ENCODE measurements at regions not wholly inside any gene's neighbourhood (a gene's known extent, or its start where the extent isn't known, plus 50 kb on each side); places are given as distances from the start of the nearest gene placed in this dataset.

DNA sequence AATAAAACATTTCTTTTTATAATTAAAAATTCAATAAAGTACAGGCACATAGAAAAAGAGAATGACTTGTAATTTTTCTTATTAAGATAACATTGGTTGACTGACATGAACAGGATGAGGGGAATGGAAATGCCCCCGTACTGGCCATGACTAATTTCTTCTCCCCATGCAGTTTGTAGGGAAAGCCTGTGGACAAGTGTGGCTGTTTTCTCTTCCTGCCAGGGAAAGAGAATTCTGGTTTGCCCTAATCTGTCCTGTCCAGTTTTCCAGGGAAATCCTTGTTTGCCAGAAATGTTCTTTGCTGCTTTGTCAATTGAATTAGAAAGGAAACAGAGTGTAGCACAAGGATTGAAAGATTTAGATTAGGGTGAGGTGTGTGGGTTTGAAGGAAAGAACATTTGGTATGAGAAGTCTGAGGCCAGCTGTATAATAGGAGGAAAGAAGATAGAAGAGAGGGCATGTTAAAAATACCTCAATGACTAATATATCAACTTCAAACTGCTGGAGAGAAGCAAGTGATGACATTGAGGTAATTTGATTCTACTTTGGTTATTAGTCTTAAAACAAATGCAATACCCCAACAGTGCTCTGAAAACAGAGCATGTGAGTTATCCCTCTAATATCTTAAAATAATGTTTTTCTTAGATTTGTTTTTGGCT is 593.9 kb upstream of the ZNF804A start:
- Histone ChIP-seq H3K4me3 (no peak overlapping the region), H3K9me1 (ENCODE audit: control insufficient read depth, insufficient read depth, low read length) (no peaks in the 10 kb centered on the region), H3K4me2 (ENCODE audit: insufficient read depth, low read length) (no peak overlapping the region), H2AFZ (ENCODE audit: low read depth, low read length) (no peak overlapping the region), H3K27me3 (ENCODE audit: control insufficient read depth in 2 of 2, insufficient read depth in 2 of 2, low read length in 2 of 2) (no peaks in the 10 kb centered on the region), H3K27ac (ENCODE audit: extremely low read depth, low read depth, low read length) (no peak overlapping the region), H3K9ac (ENCODE audit: insufficient read depth in 1 of 2, low read depth in 2 of 2, low read length in 2 of 2) (no peak overlapping the region), H3K9me3 (replicated peaks; ENCODE audit: control insufficient read depth, insufficient read depth, low read depth, low read length) (no peaks in the 10 kb centered on the region), H3K36me3 (ENCODE audit: control insufficient read depth, insufficient read depth, low read length) (no peaks in the 10 kb centered on the region), H3K4me1 (replicated peaks in 1 of 2; ENCODE audit: control insufficient read depth in 2 of 2, insufficient read depth in 2 of 2, low read length in 2 of 2) (no peaks in the 10 kb centered on the region), H3K79me2 (ENCODE audit: control insufficient read depth, insufficient read depth, low read length) (no peaks in the 10 kb centered on the region), H4K20me1 (replicated peaks; ENCODE audit: control insufficient read depth, insufficient read depth, low read length) (no peaks in the 10 kb centered on the region)
- BruUV-seq (replicated peaks) = no TSS peak
- ChIA-PET POLR2A (no interaction called here), CTCF (ENCODE audit: low intra/inter-chr PET ratio) (no interaction called here)
- WGBS (ENCODE audit: insufficient coverage, low coverage, missing lambda C conversion rate) = 0% methylated on average over 1 of the region's 1 CpG
- in situ Hi-C loops (cut with MboI) (no loop called here), intact Hi-C loops (cut with micrococcal nuclease) (no loop called here)
- DNase-seq (ENCODE audit: extremely low read depth in 1 of 4, low spot score in 3 of 4) = no peak
- FAIRE-seq = no peak
- no peak for ATAC-seq
- TF ChIP-seq, protein P1, sequence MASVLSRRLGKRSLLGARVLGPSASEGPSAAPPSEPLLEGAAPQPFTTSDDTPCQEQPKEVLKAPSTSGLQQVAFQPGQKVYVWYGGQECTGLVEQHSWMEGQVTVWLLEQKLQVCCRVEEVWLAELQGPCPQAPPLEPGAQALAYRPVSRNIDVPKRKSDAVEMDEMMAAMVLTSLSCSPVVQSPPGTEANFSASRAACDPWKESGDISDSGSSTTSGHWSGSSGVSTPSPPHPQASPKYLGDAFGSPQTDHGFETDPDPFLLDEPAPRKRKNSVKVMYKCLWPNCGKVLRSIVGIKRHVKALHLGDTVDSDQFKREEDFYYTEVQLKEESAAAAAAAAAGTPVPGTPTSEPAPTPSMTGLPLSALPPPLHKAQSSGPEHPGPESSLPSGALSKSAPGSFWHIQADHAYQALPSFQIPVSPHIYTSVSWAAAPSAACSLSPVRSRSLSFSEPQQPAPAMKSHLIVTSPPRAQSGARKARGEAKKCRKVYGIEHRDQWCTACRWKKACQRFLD (CRISPR knock-in tag; IDR thresholded peaks at IDR 0.05) = no peak
- no peak for TF ChIP-seq ZKSCAN8 (CRISPR knock-in tag; IDR thresholded peaks at IDR 0.05)
- TF ChIP-seq ZFX (CRISPR knock-in tag; IDR thresholded peaks at IDR 0.05) = no peak
- TF ChIP-seq CEBPG (CRISPR knock-in tag; IDR thresholded peaks at IDR 0.05) = no peak
- no peak for TF ChIP-seq CEBPG (tag; conservative IDR thresholded peaks at IDR 0.05 in 1 of 2, IDR thresholded peaks at IDR 0.05 in 1 of 2)
- no peak for TF ChIP-seq MXI1 (IDR thresholded peaks at IDR 0.05; ENCODE audit: low read depth, low read length)
- TF ChIP-seq, protein P2, sequence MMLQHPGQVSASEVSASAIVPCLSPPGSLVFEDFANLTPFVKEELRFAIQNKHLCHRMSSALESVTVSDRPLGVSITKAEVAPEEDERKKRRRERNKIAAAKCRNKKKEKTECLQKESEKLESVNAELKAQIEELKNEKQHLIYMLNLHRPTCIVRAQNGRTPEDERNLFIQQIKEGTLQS (IDR thresholded peaks at IDR 0.05) = no peak
- TF ChIP-seq, protein P2 (CRISPR knock-in tag; conservative IDR thresholded peaks at IDR 0.05) = no peak
- TF ChIP-seq SPI1 (IDR thresholded peaks at IDR 0.05; ENCODE audit: borderline replicate concordance, low read depth, low read length) = no peak
- TF ChIP-seq, protein P3, sequence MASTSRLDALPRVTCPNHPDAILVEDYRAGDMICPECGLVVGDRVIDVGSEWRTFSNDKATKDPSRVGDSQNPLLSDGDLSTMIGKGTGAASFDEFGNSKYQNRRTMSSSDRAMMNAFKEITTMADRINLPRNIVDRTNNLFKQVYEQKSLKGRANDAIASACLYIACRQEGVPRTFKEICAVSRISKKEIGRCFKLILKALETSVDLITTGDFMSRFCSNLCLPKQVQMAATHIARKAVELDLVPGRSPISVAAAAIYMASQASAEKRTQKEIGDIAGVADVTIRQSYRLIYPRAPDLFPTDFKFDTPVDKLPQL (IDR thresholded peaks at IDR 0.05; ENCODE audit: extremely low read depth, insufficient read length) = no peak
- no peak for TF ChIP-seq NR2C2 (CRISPR knock-in tag; IDR thresholded peaks at IDR 0.05)
- no peak for TF ChIP-seq NR2C2 (tag; IDR thresholded peaks at IDR 0.05)
- TF ChIP-seq PHF21A (IDR thresholded peaks at IDR 0.05; ENCODE audit: borderline replicate concordance, low read depth) = no peak
- no peak for TF ChIP-seq SMAD4 (CRISPR knock-in tag; conservative IDR thresholded peaks at IDR 0.05)
- TF ChIP-seq EP400 (IDR thresholded peaks at IDR 0.05) = no peak
